Trophoblast cell (in vitro differentiated cells and primary cell): ENCODE measurements at regions not wholly inside any gene's neighbourhood (a gene's known extent, or its start where the extent isn't known, plus 50 kb on each side); places are given as distances from the start of the nearest gene placed in this dataset.

Experiments used
- DNase-seq, 2 donors: peaks; one replicate each; pipeline ENCODE4 v3.0.0-alpha.2; 2016
- H2AFZ ChIP-seq: 2 replicates; pipeline ENCODE4 v1.6.1; 2013; ENCODE audit warnings: low read length, moderate library complexity, mild to moderate bottlenecking; ENCODE audit not compliant: insufficient read depth, poor library complexity
- H2AK5ac ChIP-seq: 2 replicates; pipeline ENCODE4 v1.6.1; 2013; ENCODE audit warnings: mild to moderate bottlenecking, low read length
- H2BK120ac ChIP-seq: 2 replicates; pipeline ENCODE4 v1.6.1; 2013; ENCODE audit warnings: low read length, mild to moderate bottlenecking, moderate library complexity; ENCODE audit not compliant: insufficient read depth, poor library complexity
- H2BK12ac ChIP-seq: 2 replicates; pipeline ENCODE4 v1.6.1; 2013; ENCODE audit warnings: mild to moderate bottlenecking, low read length, moderate library complexity
- H2BK5ac ChIP-seq: 2 replicates; pipeline ENCODE4 v1.6.1; 2013; ENCODE audit warnings: low read length, low read depth, moderate library complexity, mild to moderate bottlenecking; ENCODE audit not compliant: poor library complexity
- H3K14ac ChIP-seq: 2 replicates; pipeline ENCODE4 v1.6.1; 2013; ENCODE audit warnings: mild to moderate bottlenecking, low read length
- H3K18ac ChIP-seq: 2 replicates; pipeline ENCODE4 v1.6.1; 2013; ENCODE audit warnings: mild to moderate bottlenecking, low read length
- H3K23ac ChIP-seq: 2 replicates; pipeline ENCODE4 v1.6.1; 2013; ENCODE audit warnings: low read length
- H3K27ac ChIP-seq: 2 replicates; pipeline ENCODE4 v1.5.1; 2013; ENCODE audit warnings: low read depth, mild to moderate bottlenecking, inconsistent platforms, low read length, moderate library complexity
- H3K27me3 ChIP-seq: 2 replicates; pipeline ENCODE4 v1.6.1; 2013; ENCODE audit warnings: inconsistent platforms, mild to moderate bottlenecking, low read length, moderate library complexity; ENCODE audit not compliant: insufficient read depth
- H3K36me3 ChIP-seq, 2 experiments: 1 replicate in 1 of 2; 2 replicates in 1 of 2; pipeline ENCODE4 v1.6.1; 2013; ENCODE audit warnings: low read length in 2 of 2, mild to moderate bottlenecking in 2 of 2, moderate library complexity in 1 of 2; ENCODE audit not compliant: insufficient read depth in 2 of 2, control insufficient read depth in 1 of 2
- H3K4ac ChIP-seq: 2 replicates; pipeline ENCODE4 v1.6.1; 2013; ENCODE audit warnings: low read depth, mild to moderate bottlenecking, low read length, moderate library complexity
- H3K4me1 ChIP-seq, 2 experiments: 1 replicate in 1 of 2; 2 replicates in 1 of 2; pipeline ENCODE4 v1.6.1; 2013; ENCODE audit warnings: low read length in 2 of 2, mild to moderate bottlenecking in 2 of 2, moderate library complexity in 1 of 2; ENCODE audit not compliant: insufficient read depth in 2 of 2, control insufficient read depth in 1 of 2
- H3K4me2 ChIP-seq: 2 replicates; pipeline ENCODE4 v1.6.1; 2013; ENCODE audit warnings: inconsistent platforms, mild to moderate bottlenecking, low read length, moderate library complexity
- H3K4me3 ChIP-seq: 2 replicates; pipeline ENCODE4 v1.5.1; 2013; ENCODE audit warnings: mild to moderate bottlenecking, low read depth, low read length, inconsistent platforms
- H3K79me1 ChIP-seq: one replicate; pipeline ENCODE4 v1.6.1; 2013; ENCODE audit warnings: low read length
- H3K79me2 ChIP-seq: 2 replicates; pipeline ENCODE4 v1.6.1; 2013; ENCODE audit warnings: low read length, mild to moderate bottlenecking; ENCODE audit not compliant: control insufficient read depth, insufficient read depth, poor library complexity
- H3K9ac ChIP-seq: 2 replicates; pipeline ENCODE4 v1.6.1; 2013; ENCODE audit warnings: mild to moderate bottlenecking, low read length
- H3K9me3 ChIP-seq: 2 replicates; pipeline ENCODE4 v1.6.1; 2013; ENCODE audit warnings: low read depth, mild to moderate bottlenecking, control low read depth, inconsistent platforms, low read length; ENCODE audit not compliant: insufficient read depth
- H4K12ac ChIP-seq: 2 replicates; pipeline ENCODE4 v1.6.1; 2013; ENCODE audit warnings: low read depth, mild to moderate bottlenecking, low read length, moderate library complexity
- H4K8ac ChIP-seq: 2 replicates; pipeline ENCODE4 v1.6.1; 2013; ENCODE audit warnings: low read depth, mild to moderate bottlenecking, low read length, moderate library complexity
- H4K91ac ChIP-seq: one replicate; pipeline ENCODE4 v1.6.1; 2013; ENCODE audit warnings: low read depth, mild to moderate bottlenecking, low read length, moderate library complexity
- WGBS: extraction: QIAGEN DNeasy Blood & Tissue Kit; methylation state at CpG from one replicate; pipeline ENCODE4 v1.1.7; 2013; ENCODE audit warnings: missing lambda C conversion rate; ENCODE audit not compliant: insufficient read length, insufficient coverage; ENCODE audit errors: extremely low coverage; 5-methylcytosine and 5-hydroxymethylcytosine counted together

GRCh38 chr7:118606602-118607001 is 382.1 kb downstream of the ANKRD7 start:
- H3K79me1 ChIP-seq: no peaks in the 10 kb centered on the region
- no peak overlapping the region for H4K8ac ChIP-seq
- H3K27me3 ChIP-seq: no peaks in the 10 kb centered on the region
- DNase-seq: no peak
- H3K9me3 ChIP-seq: peaks cover 2% of the 10 kb centered on the region
- no peak overlapping the region for H2AK5ac ChIP-seq
- H3K9ac ChIP-seq: no peak overlapping the region
- no peak overlapping the region for H3K14ac ChIP-seq
- no peak overlapping the region for H2BK12ac ChIP-seq
- H2BK120ac ChIP-seq: no peak overlapping the region
- H3K4me2 ChIP-seq: no peak overlapping the region
- no peak overlapping the region for H4K91ac ChIP-seq
- H2AFZ ChIP-seq: no peak overlapping the region
- no peaks in the 10 kb centered on the region for H3K79me2 ChIP-seq
- no peak overlapping the region for H4K12ac ChIP-seq
- no peak overlapping the region for H3K23ac ChIP-seq
- H3K4me3 ChIP-seq: no peak overlapping the region
- no CpG with 5 or more reads among the region's 1 CpG for WGBS
- no peaks in the 10 kb centered on the region for H3K4me1 ChIP-seq
- no peak overlapping the region for H3K18ac ChIP-seq
- no peak overlapping the region for H3K27ac ChIP-seq
- no peak overlapping the region for H3K4ac ChIP-seq
- no peak overlapping the region for H2BK5ac ChIP-seq
- H3K36me3 ChIP-seq: no peaks in the 10 kb centered on the region

GRCh38 chr7:118609207-118609606 is 384.7 kb downstream of the ANKRD7 start:
- no peak overlapping the region for H3K14ac ChIP-seq
- no peak overlapping the region for H3K27ac ChIP-seq
- no CpG with 5 or more reads among the region's 3 CpGs for WGBS

GRCh38 chr7:118615681-118616080 is 391.2 kb downstream of the ANKRD7 start:
- H3K4me2 ChIP-seq: no peak overlapping the region

More at GRCh38 chr7:118609207-118609606, 384.7 kb downstream of the ANKRD7 start:
- no peaks in the 10 kb centered on the region for H3K36me3 ChIP-seq
- no peak overlapping the region for H3K4ac ChIP-seq
- no peak overlapping the region for H3K4me2 ChIP-seq
- no peak overlapping the region for H4K91ac ChIP-seq
- no peak overlapping the region for H3K9ac ChIP-seq
- no peaks in the 10 kb centered on the region for H3K79me2 ChIP-seq
- H3K9me3 ChIP-seq: peaks cover 2% of the 10 kb centered on the region
- no peak overlapping the region for H2AK5ac ChIP-seq
- no peak for DNase-seq
- H3K23ac ChIP-seq: no peak overlapping the region
- no peak overlapping the region for H4K8ac ChIP-seq
- no peak overlapping the region for H2BK5ac ChIP-seq
- H3K18ac ChIP-seq: no peak overlapping the region
- H2BK120ac ChIP-seq: no peak overlapping the region
- H3K27me3 ChIP-seq: no peaks in the 10 kb centered on the region
- H2AFZ ChIP-seq: no peak overlapping the region
- no peak overlapping the region for H2BK12ac ChIP-seq
- H3K4me3 ChIP-seq: no peak overlapping the region
- H4K12ac ChIP-seq: no peak overlapping the region
- H3K4me1 ChIP-seq: no peaks in the 10 kb centered on the region
- no peaks in the 10 kb centered on the region for H3K79me1 ChIP-seq

GRCh38 chr7:118621810-118622360 is 397.4 kb downstream of the ANKRD7 start:
- no CpG with 5 or more reads among the region's 3 CpGs for WGBS
- H2BK5ac ChIP-seq: no peak overlapping the region
- no peaks in the 10 kb centered on the region for H3K36me3 ChIP-seq
- H2AK5ac ChIP-seq: no peak overlapping the region
- H2BK120ac ChIP-seq: no peak overlapping the region
- H3K18ac ChIP-seq: no peak overlapping the region
- H2BK12ac ChIP-seq: no peak overlapping the region
- H3K9ac ChIP-seq: no peak overlapping the region
- DNase-seq: no peak
- H4K12ac ChIP-seq: no peak overlapping the region
- H3K23ac ChIP-seq: no peak overlapping the region
- H3K4ac ChIP-seq: no peak overlapping the region
- no peak overlapping the region for H4K91ac ChIP-seq
- no peak overlapping the region for H2AFZ ChIP-seq
- H3K9me3 ChIP-seq: peaks cover 2% of the 10 kb centered on the region
- no peaks in the 10 kb centered on the region for H3K79me1 ChIP-seq
- no peaks in the 10 kb centered on the region for H3K4me1 ChIP-seq
- no peak overlapping the region for H3K4me3 ChIP-seq
- no peak overlapping the region for H4K8ac ChIP-seq
- H3K27me3 ChIP-seq: no peaks in the 10 kb centered on the region
- H3K79me2 ChIP-seq: no peaks in the 10 kb centered on the region
- no peak overlapping the region for H3K27ac ChIP-seq
- H3K14ac ChIP-seq: no peak overlapping the region
- no peak overlapping the region for H3K4me2 ChIP-seq

More at GRCh38 chr7:118615681-118616080, 391.2 kb downstream of the ANKRD7 start:
- Histone ChIP-seq H2BK5ac (no peak overlapping the region), H3K9ac (no peak overlapping the region), H2AFZ (no peak overlapping the region), H4K8ac (no peak overlapping the region), H2AK5ac (no peak overlapping the region), H4K91ac (no peak overlapping the region), H3K18ac (no peak overlapping the region), H2BK12ac (no peak overlapping the region), H4K12ac (no peak overlapping the region), H3K79me2 (no peaks in the 10 kb centered on the region), H3K14ac (no peak overlapping the region), H2BK120ac (no peak overlapping the region), H3K9me3 (no peaks in the 10 kb centered on the region), H3K27me3 (no peaks in the 10 kb centered on the region), H3K4me3 (no peak overlapping the region), H3K23ac (no peak overlapping the region), H3K27ac (no peak overlapping the region), H3K4me1 (no peaks in the 10 kb centered on the region), H3K79me1 (no peaks in the 10 kb centered on the region), H3K4ac (no peak overlapping the region), H3K36me3 (no peaks in the 10 kb centered on the region)
- DNase-seq: no peak
- no CpG with 5 or more reads among the region's 4 CpGs for WGBS
